ENCODE measurements at regions not wholly inside any gene's neighbourhood (a gene's known extent, or its start where the extent isn't known, plus 50 kb on each side); places are given as distances from the start of the nearest gene placed in this dataset.

GRCh38 chr10:125225051-125225450 is 64.7 kb upstream of the CTBP2 start:
- H3K27me3 Mint-ChIP-seq (ENCODE audit: low read depth): no peaks in the 10 kb centered on the region
- no peak for DNase-seq
- no peak for ATAC-seq (replicated peaks in 1 of 2)
- H3K36me3 Mint-ChIP-seq (ENCODE audit: insufficient read depth in 2 of 2): peaks cover 0 to 2% of the 10 kb centered on the region in 2 donors
- H3K4me1 Mint-ChIP-seq (ENCODE audit: low read depth): no peaks in the 10 kb centered on the region
- H3K27ac Mint-ChIP-seq: no peak overlapping the region
- no peak overlapping the region for H3K4me3 Mint-ChIP-seq
- H3K9me3 Mint-ChIP-seq: peaks cover 2 to 7% of the 10 kb centered on the region in 2 donors

- no peak overlapping the region for H3K27ac Mint-ChIP-seq
- peaks cover 0 to 2% of the 10 kb centered on the region in 2 donors for H3K36me3 Mint-ChIP-seq (ENCODE audit: insufficient read depth in 2 of 2)
- H3K4me1 Mint-ChIP-seq (ENCODE audit: low read depth): no peaks in the 10 kb centered on the region
- H3K4me3 Mint-ChIP-seq: no peak overlapping the region
- no peaks in the 10 kb centered on the region for H3K27me3 Mint-ChIP-seq (ENCODE audit: low read depth)
- ATAC-seq (replicated peaks in 1 of 2) (no peak), DNase-seq (no peak)
- peaks cover 2 to 4% of the 10 kb centered on the region in 2 donors for H3K9me3 Mint-ChIP-seq
Observed at GRCh38 chr10:125222515-125223308, 62.3 kb upstream of the CTBP2 start.

- Mint-ChIP-seq H3K9me3 (no peaks in the 10 kb centered on the region), H3K27ac (no peak overlapping the region), H3K4me1 (ENCODE audit: low read depth) (no peaks in the 10 kb centered on the region), H3K36me3 (ENCODE audit: insufficient read depth in 2 of 2) (no peaks in the 10 kb centered on the region), H3K4me3 (no peak overlapping the region), H3K27me3 (ENCODE audit: low read depth) (no peaks in the 10 kb centered on the region)
- DNase-seq (no peak), ATAC-seq (replicated peaks in 1 of 2) (no peak)
Observed at GRCh38 chr10:125221716-125222115, 61.4 kb upstream of the CTBP2 start.

- Mint-ChIP-seq H3K27ac (no peak overlapping the region), H3K27me3 (ENCODE audit: low read depth) (no peaks in the 10 kb centered on the region), H3K9me3 (no peaks in the 10 kb centered on the region), H3K4me1 (ENCODE audit: low read depth) (no peaks in the 10 kb centered on the region), H3K36me3 (ENCODE audit: insufficient read depth in 2 of 2) (no peaks in the 10 kb centered on the region), H3K4me3 (no peak overlapping the region)
- ATAC-seq (replicated peaks in 1 of 2) (no peak), DNase-seq (no peak)
Observed at GRCh38 chr10:125219776-125220175, 59.4 kb upstream of the CTBP2 start.

GRCh38 chr10:125218967-125219366 is 58.6 kb upstream of the CTBP2 start:
- H3K9me3 Mint-ChIP-seq: no peaks in the 10 kb centered on the region
- no peaks in the 10 kb centered on the region for H3K27me3 Mint-ChIP-seq (ENCODE audit: low read depth)

GRCh38 chr10:125217990-125218675 is 57.8 kb upstream of the CTBP2 start:
- peaks cover 4% of the 10 kb centered on the region for H3K27me3 Mint-ChIP-seq (ENCODE audit: low read depth)
- H3K27ac Mint-ChIP-seq: no peak overlapping the region
- no peaks in the 10 kb centered on the region for H3K4me1 Mint-ChIP-seq (ENCODE audit: low read depth)
- no peak for DNase-seq
- ATAC-seq (replicated peaks in 1 of 2): no peak
- H3K36me3 Mint-ChIP-seq (ENCODE audit: insufficient read depth in 2 of 2): no peaks in the 10 kb centered on the region
- no peak overlapping the region for H3K4me3 Mint-ChIP-seq
- H3K9me3 Mint-ChIP-seq: no peaks in the 10 kb centered on the region

More at GRCh38 chr10:125218967-125219366, 58.6 kb upstream of the CTBP2 start:
- Mint-ChIP-seq H3K36me3 (ENCODE audit: insufficient read depth in 2 of 2) (no peaks in the 10 kb centered on the region), H3K4me1 (ENCODE audit: low read depth) (no peaks in the 10 kb centered on the region), H3K4me3 (no peak overlapping the region), H3K27ac (no peak overlapping the region)
- no peak for ATAC-seq (replicated peaks in 1 of 2)
- no peak for DNase-seq

- H3K4me3 Mint-ChIP-seq: no peak overlapping the region
- ATAC-seq (replicated peaks in 1 of 2): no peak
- peaks cover 7% of the 10 kb centered on the region for H3K27me3 Mint-ChIP-seq (ENCODE audit: low read depth)
- no peaks in the 10 kb centered on the region for H3K36me3 Mint-ChIP-seq (ENCODE audit: insufficient read depth in 2 of 2)
- DNase-seq: no peak
- H3K4me1 Mint-ChIP-seq (ENCODE audit: low read depth): no peaks in the 10 kb centered on the region
- H3K27ac Mint-ChIP-seq: no peak overlapping the region
- H3K9me3 Mint-ChIP-seq: no peaks in the 10 kb centered on the region
Observed at GRCh38 chr10:125216861-125217260, 56.5 kb upstream of the CTBP2 start.

- ATAC-seq (replicated peaks in 1 of 2): no peak
- Mint-ChIP-seq H3K27ac (no peak overlapping the region), H3K4me3 (no peak overlapping the region), H3K36me3 (ENCODE audit: insufficient read depth in 2 of 2) (no peaks in the 10 kb centered on the region), H3K4me1 (ENCODE audit: low read depth) (no peaks in the 10 kb centered on the region), H3K27me3 (ENCODE audit: low read depth) (peaks cover 7% of the 10 kb centered on the region), H3K9me3 (no peaks in the 10 kb centered on the region)
- no peak for DNase-seq
Observed at GRCh38 chr10:125216309-125216708, 55.9 kb upstream of the CTBP2 start.

- ATAC-seq (replicated peaks in 1 of 2): no peak
- DNase-seq: no peak
- peaks cover 0 to 4% of the 10 kb centered on the region in 2 donors for H3K9me3 Mint-ChIP-seq
- H3K36me3 Mint-ChIP-seq (ENCODE audit: insufficient read depth in 2 of 2): no peaks in the 10 kb centered on the region
- H3K4me1 Mint-ChIP-seq (ENCODE audit: low read depth): no peaks in the 10 kb centered on the region
- peaks cover 7% of the 10 kb centered on the region for H3K27me3 Mint-ChIP-seq (ENCODE audit: low read depth)
- H3K4me3 Mint-ChIP-seq: no peak overlapping the region
- no peak overlapping the region for H3K27ac Mint-ChIP-seq
Observed at GRCh38 chr10:125214283-125214570, 53.9 kb upstream of the CTBP2 start.

- ATAC-seq (replicated peaks in 1 of 2) (no peak), DNase-seq (no peak)
- H3K27ac Mint-ChIP-seq: no peak overlapping the region
Observed at GRCh38 chr10:125213541-125214282, 53.3 kb upstream of the CTBP2 start.

GRCh38 chr10:125212150-125212809 is 51.9 kb upstream of the CTBP2 start:
- H3K4me3 Mint-ChIP-seq: no peak overlapping the region
- ATAC-seq (replicated peaks in 1 of 2) (no peak), DNase-seq (no peak)
- no peaks in the 10 kb centered on the region for H3K4me1 Mint-ChIP-seq (ENCODE audit: low read depth)
- no peaks in the 10 kb centered on the region for H3K36me3 Mint-ChIP-seq (ENCODE audit: insufficient read depth in 2 of 2)
- H3K27ac Mint-ChIP-seq: no peak overlapping the region
- H3K9me3 Mint-ChIP-seq: peaks cover 0 to 4% of the 10 kb centered on the region in 2 donors
- H3K27me3 Mint-ChIP-seq (ENCODE audit: low read depth): peaks cover 7% of the 10 kb centered on the region

More at GRCh38 chr10:125213541-125214282, 53.3 kb upstream of the CTBP2 start:
- H3K36me3 Mint-ChIP-seq (ENCODE audit: insufficient read depth in 2 of 2): no peaks in the 10 kb centered on the region
- no peaks in the 10 kb centered on the region for H3K4me1 Mint-ChIP-seq (ENCODE audit: low read depth)
- peaks cover 0 to 4% of the 10 kb centered on the region in 2 donors for H3K9me3 Mint-ChIP-seq
- peaks cover 7% of the 10 kb centered on the region for H3K27me3 Mint-ChIP-seq (ENCODE audit: low read depth)
- H3K4me3 Mint-ChIP-seq: no peak overlapping the region
